ENCODE measurements at regions not wholly inside any gene's neighbourhood (a gene's known extent, or its start where the extent isn't known, plus 50 kb on each side); places are given as distances from the start of the nearest gene placed in this dataset.

DNA sequence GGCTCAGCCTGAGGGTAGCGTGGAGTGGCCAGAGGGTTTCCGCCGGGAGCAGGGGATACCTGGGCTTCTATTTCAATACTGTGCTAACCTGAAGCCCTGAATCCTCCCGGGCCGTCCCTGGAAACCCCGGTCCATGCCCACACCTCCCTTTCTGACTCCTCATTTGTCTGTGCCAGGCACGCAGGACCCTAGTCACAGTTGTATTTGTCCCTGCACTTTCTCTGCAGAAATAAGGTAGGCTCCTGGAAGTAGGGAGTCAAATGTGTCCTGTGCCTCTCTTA, 418.8 kb upstream of the HS6ST1 start:
- DNase-seq = no peak

DNA sequence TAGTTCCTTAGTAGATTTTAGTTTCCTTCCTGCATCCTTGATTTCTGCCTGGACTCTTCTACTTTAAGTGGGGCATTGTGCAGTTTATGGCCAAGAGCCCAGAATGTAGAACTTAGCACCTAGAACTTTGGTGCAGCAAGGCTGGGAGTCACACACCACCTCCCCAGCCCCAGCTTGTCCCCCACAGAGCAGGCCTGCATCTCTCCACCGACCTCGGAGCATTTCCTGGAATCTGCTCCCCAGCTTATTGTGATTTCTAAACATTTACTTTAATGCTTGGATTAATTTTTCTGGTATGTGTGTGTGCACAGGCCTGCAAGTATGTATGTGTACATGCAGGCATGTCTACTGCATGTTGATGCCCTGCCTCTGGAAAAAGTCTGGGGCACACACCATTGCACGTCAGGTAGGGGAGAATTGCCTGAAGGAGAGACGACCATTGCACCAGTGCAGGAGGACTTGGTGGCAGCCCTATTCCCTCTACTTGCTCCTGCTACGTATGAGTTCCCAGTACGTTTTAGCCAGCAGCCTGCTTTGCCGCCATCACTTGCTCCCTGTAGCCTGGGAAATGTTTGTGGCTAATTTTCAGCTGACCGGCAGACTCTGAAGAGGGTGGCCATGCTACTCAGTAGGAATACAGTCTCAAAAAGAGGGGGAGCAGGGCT, 419.9 kb upstream of the HS6ST1 start:
- no peak for DNase-seq

DNA sequence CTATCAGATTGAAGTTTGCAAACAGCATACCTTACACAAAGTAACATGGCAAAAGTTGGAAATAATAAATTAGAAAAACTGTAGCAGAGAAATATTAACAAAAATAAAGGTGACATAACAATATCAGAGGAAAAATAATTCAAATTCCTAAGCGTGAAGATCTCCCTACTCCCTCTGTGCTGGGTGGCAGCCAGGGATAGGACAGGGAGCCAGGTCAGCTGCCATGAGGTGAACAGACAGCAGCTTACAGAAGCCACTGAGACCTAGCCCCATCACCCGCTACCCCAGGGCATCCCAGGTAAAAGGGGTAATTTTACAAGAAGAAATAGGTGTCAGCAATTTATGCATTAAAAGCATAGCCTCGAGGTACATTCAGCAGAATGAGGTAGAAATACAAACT, 423.8 kb upstream of the HS6ST1 start:
- DNase-seq = no peak

DNA sequence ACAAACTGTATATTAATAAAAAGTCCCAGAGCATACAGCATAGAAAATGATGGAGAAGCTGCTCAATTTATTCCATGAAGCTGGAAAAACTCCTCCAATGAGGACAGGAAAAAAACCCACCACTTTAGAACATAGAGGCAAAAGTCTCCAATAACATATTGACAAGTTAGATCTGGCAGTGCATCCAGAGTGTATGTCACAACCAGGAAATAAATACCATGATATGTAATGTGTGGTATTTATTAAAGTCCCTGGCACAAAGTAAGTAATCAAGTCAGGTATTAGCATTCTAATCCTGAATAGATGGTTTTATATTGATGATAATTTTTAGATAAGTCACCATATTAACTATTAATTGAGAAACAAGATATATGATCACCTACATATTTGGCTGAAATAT, 427.3 kb upstream of the HS6ST1 start:
- no peak for DNase-seq

DNA sequence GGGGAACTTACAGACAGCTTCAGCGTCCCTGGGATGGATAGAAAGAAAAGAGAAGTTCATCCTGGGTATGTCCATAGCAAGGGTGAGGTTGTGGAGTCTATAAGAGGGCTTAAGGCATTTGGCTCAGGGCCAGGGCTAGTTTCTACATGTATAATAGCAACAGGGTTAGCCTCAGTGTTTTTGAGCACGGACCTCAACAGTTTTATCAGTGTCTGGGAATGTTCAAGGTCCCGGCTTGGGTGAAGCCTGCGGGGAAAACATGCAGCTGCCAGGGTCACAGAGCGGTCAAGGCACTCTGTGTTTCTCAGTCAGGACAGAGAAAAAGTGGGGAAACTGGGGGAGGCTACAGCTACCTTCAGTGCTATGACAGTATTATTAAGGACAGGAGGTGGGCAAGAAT, 427.7 kb upstream of the HS6ST1 start:
- DNase-seq = no peak

DNA sequence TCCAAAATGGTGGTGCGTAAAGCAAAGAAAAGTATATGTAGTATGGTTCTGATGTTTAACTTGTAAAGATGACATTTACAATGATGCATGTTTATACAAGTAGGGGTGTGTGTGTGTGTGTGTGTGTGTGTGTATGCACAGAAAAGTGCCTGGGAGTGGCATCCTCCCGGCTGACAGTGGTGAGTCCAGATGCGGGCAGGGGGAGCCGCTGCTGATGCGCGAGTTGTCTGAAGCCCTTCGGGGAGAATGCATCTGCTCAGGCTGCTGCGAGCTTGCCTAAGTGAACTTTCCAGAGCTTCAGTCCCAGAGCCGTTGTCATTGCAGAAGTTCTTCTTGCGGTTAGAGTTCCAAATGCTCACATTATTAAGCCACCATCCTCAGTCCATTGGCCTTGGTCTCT, 429.7 kb upstream of the HS6ST1 start:
- DNase-seq = no peak

DNA sequence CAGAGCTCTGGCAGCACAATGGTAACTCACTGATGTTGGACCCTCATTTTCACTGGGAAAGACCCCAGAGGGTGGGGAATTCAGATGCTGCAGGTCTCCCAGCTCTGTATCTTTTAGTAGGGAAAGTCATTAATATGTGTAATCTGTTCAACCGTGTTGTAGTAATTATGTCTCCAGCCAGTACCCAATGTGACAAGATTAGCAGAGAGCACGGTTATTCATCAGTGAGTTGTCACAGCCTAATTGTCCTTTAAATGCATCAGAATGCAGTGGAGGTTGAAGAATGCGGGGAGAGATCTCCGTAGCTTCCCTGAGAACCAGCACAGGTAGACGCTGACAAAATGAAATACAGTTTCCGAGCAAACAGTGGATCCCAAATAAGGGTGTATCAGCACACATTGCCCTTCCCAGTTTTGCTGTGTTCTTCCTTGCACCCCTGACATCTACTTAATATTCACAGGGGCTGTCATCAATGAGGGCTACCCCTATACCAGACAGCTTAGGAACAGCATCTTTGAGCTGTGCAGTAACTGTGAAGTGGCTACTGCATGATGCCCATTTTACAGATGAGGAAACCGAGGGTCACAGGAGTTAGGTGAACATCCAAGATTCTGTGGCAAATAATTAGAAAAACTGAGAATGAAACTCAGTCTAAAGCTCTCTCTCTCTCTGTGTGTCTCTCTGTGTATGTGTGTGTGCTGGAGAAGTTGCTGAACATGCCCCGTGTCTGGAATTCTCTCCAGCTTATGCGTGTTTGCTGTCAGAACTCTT, 430.4 kb upstream of the HS6ST1 start:
- no peak for DNase-seq

DNA sequence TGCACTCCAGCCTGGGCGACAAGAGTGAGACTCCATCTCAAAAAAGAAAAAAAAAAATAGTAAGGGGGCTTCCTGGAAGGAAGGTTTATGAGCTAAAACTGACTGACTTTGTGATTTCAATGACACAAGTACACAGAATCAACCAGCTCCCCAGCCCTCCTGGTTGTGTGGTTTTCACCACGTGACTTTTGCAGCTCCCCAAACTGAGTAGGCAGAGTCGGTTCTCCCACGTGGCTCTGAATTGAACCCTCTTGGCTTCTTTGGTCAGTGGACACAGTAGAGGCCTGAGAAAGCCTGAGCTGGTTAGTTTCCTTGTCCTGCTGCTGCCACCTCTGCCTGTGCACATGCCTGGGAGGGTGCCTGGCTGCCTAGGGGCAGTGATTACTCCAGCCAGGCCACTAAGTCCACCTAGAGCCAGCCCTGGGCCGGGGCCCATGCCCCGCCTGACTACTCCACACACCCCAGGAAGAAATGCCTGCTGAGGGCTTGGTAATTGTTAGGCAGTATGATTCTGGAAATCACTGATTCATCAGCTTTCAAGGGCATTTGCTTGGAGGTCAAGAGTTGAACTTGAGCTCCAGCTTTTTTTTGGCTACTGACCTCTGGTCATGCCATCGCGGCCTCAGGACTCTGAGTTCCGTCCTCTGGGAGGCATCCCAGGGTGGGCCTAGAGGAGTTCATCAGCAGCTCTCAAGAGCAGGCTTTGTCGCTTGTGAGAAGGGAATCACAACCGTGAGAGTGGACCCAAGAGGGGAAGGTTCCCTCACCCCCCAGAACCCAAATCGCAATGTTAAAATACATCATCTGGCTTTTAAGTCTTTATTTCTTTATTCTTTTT, 431.9 kb upstream of the HS6ST1 start:
- DNase-seq = no peak

DNA sequence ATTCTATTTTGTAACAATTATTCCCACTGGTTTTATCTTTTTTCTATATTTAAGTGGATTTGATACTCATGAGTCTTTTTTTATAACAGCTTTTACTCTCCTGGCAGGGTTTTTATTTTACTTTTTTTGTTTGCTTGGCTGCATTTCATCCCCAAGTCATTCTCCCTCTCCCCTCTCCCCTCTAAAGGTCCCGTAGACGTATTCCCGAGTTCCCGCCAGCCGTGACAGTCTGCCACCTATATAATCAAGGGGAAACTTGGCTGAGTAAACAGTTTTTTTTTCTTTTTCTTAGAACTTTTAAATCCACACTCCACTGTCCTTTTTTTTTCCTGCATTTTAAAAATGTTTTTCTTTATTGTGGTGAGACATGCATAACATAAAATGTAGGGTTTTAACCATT, 433.1 kb upstream of the HS6ST1 start:
- DNase-seq = no peak

DNA sequence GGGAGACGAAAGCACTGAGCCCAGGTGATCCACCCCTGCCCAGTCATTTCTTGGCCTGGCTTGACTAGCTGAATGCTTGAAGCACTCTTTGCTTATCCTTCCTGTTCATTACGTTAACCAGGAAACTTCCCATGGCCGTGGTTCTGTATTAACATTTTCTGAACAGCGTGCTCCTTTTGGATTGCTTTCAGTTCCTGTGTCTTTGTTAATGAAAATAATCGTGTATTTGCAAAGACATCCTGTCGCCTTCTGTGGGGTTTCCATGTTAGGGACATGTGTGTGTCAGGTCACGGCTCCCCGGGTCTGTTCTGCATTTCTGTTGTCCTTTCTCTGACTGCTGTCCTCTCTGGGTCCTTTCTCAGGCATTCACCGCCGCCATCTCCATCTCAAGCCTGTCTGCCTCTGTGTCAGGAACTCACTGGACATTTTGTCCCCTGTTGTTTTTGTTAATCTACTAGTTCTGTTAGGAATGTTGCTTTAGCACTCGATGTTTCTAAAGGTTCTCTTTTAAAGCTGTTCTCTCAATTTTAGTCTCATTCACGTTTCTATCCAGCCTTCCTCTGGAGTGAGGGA, 434.1 kb upstream of the HS6ST1 start:
- no peak for DNase-seq

DNA sequence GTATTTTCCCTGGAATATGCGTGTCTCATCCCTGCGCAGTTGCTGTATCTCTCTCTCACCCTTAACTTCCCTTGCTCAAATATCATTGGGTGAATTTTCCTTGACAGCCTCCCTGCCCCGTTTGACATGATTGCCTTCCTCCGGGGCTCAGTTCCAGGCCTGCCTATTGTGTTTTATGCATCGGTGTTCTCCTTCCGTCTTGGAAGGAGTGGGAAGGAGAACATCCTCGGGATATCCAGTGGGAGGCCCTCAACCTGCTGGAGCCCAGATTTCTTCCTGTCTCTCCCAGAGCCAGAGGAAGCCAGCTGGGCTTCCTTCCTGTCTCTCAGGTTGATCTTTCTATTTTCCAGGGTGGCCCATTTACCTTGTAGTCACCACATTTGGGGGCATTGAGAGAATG, 434.7 kb upstream of the HS6ST1 start:
- no peak for DNase-seq

DNA sequence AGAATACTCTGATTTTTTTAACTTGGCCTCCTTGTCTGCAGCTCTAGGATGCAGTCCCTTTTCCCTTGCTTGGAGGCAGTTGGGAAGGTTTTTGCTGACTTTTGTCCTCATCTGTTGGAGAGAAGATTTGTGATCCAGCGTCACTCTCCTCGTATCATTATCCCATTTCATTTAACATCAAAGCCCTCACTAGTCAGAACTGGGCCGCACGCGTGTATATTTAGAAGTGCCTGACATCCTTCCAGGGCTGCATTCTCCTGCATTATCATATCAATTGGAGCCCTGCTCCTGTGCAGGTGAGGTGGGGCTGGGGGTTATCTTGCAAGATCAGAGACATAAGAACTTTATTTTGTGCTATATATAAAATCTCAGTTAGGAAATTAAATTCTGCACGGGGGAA, 435.1 kb upstream of the HS6ST1 start:
- no peak for DNase-seq

DNA sequence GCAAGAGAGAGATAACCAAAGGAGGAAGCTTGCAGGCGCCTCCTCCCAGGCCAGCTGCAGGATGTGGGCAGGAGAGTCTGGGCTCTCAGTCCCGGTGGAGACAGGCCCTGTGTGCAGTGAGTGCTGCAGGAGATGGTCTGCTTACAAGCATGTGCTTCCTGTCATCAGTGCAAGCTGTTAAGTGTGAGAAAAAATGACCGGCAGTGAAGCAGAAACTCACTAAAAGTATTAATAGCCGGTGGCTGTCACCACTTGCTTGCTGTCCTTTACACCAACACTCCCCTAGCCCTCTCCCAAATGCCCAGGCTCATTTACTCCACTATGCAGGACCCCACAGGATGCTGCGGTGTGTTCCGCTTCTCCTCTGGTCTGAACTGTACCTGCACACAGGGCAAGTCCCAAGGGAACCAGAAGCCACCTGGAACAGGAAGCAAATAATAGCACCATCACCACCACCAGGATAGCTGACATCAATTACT, 435.6 kb upstream of the HS6ST1 start:
- no peak for DNase-seq

DNA sequence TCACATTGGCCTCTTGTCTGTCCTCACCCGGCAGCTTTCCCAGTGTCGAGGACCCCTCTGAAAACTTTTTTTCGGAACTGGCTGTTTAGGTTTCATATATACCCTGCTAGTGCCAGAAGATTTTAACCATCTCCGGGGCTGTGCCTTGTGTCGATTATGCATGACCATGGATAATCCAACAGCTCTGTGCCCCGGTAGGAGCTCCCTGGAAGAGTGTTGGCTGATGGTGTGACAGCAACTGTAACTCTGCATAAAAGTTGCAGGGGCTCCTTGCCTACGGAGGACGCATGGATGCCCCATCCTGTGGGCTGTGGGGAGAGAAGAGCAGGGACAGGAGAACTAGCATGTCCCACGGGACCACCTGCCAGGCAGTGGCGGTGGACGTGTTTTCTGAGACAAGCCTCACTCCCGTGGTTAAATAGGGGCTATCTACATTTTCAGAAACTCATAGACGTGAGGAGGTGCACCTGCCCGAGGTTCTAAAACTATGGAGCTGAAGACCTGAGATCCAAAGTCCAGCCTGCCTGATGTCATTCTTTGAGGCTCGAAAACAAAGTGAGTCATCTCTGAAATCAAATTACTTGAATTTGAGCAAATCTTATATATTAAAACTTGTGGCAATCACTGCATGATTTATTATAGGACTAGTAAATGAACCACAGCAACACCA, 437.2 kb upstream of the HS6ST1 start:
- no peak for DNase-seq

DNA sequence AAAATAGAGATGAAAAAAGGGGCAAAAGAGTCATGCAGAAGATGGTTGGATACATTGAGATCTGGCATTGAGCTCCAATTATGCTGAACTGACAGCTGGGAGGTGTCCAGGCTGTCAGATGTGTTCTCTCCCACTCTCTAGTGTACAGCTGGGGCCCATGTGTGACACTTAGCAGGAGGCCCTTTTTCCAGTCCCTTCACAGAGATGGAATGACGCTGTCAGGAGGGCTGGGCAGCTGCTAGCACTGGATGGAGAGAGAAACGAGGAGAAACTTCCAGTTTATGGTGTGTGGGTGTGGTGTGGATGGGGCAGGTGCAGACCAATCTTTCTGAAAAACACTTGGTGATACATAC, 437.7 kb upstream of the HS6ST1 start:
- no peak for DNase-seq

DNA sequence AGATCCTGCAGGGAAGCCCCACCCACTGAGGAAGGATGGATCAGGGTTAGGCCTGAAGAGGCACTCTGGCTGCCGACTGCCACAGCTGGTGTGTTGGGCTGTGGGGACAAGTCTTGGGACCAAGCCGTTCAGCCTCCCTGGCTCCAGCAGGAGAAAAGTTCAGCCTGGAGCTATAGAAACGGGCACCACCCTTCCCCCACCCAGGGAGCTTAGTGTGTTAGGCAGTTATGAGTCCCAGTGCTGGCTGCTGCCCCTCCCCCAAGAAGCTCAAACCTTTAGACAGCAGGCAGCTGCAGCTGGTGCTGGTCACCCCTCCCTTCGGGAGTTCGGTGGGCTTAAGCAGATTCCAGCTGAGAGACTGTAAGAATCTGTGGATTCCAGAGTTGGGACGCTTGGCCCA, 447.1 kb upstream of the HS6ST1 start:
- no peak for DNase-seq

DNA sequence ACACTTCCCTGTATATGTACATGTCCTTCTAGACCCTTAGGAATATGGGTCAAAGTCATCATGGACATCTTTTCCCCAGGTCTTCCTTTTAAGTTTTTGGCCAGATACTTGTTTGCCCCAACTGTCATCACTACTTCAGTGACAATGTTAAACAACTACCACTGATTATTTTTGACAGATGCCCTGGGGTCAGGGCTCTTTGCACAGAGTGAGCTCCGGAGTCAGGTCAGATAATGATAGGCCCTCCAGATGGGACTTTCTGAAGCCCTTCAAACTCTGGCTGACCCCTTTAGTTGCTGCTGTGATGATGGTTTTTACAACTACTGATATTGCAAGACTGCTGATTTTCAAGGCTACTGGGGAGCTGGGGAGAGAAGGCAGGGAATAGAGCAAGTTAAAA, 449.4 kb upstream of the HS6ST1 start:
- no peak for DNase-seq

DNA sequence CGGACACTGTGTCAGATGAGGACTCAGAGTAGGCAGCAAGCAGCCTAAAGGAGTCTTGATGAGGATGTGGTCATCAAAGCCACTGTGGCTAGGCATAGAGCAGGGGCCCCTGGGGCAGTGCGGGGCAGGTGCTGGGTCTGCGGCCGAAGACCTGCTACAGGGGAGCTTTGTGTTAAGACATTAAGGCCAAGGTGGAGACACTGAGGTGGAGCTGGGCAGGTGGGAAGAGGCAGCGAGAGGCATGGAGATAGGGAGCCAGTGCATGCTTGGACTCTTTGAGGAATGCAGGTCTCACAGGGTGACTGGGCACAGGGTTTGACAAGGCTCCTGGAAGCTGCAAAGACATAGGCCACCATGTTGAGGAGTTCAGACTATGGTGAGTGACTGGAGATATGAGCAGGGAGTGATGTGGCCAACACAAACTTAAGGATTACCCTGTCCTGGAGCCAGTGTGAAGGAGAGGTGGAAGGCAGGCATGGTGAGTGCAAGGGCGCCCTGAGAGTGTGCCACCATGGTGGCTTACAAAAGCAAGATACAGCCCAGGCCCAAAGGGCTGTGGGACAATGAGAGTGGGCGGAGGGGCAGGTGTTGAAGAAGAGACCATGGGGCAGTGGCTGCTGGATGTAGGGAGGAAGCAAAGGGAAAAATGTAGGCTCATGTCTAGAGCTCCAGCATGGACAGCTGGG, 450.9 kb upstream of the HS6ST1 start:
- no peak for DNase-seq

DNA sequence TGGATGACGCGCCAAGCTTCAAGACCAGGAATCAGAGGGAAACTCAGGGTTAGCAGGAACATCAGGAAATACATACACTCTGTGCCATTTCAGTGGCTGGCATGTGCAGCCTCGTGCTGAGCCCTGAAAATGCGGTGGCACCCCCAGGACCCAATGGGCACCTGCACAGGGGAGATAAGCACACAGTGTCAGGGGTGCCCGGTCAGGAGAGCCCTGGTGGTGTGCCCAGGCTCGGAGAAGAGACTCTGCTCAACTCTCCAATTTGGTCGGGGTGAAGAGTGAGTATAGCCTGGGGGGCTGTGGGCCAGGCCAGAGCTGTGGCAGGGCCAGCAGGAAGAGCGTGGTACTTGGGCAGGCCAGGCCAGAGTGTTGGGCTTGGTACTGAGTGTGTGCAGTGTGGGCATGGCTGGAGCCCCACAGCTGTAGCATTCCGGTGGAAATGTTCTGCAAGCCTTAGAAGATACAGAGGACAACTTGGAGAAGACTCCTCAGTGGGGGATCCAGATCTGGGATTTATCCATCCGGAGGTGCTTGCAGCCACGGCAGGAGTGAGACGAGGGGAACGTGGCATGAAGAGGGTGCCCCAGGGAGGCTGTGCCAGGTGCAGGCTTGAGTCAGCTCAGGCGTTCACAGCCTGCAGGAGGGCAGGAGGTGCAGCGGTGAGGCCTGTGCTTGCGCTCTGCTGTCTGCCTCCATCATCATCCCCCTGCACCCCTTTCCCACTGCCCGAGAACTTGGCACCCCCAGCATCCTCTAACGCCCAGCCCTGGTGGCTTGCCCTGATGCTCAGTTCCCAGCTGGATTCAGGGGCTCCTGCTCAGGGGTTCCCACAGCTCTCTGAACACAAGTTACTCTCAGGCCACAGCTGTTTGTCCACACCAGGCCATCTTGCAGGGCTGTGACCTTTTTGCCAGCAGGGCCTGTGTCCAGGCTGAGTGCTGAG, 451.7 kb upstream of the HS6ST1 start:
- no peak for DNase-seq

DNA sequence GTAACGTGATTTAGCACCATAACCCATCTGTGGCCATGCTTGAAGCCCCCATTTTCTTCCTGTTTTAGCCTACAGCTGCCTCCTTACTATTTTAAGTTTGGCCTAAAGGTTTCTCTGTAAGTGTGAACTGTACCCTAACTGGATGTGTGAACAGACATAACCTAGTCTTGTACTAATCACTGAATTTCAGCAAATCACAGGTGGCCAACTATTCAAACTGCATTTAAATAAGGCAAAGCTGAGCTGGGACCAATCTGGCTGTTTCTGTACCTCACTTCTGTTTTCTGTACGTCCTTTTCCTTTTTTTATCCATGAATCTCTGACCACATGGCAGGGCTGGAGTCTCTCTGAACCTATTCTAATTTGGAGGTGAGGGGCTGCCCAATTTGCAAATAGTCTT, 452.7 kb upstream of the HS6ST1 start:
- DNase-seq = no peak

DNA sequence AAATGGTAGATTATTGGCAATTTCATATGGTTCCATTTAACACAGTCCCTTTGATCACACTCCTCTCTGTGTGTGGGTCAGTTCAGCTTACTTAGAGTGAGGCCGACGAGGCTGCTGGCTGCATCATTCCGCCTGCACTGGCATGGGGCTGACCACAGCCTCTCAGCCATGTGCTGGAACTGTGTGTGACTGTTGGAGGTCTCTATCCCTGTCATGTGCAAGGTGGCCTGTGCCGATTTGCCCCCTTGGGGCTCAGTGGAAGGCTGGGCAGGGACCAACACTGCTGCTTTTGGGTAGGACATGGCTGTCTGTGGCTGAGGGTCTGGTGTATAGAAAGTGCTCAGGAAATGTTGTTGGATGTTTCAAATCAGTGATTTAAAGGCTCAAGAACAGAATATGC, 454.0 kb upstream of the HS6ST1 start:
- no peak for DNase-seq

All from GOT3 (cell line).